ENCODE measurements at regions not wholly inside any gene's neighbourhood (a gene's known extent, or its start where the extent isn't known, plus 50 kb on each side); places are given as distances from the start of the nearest gene placed in this dataset.

DNA sequence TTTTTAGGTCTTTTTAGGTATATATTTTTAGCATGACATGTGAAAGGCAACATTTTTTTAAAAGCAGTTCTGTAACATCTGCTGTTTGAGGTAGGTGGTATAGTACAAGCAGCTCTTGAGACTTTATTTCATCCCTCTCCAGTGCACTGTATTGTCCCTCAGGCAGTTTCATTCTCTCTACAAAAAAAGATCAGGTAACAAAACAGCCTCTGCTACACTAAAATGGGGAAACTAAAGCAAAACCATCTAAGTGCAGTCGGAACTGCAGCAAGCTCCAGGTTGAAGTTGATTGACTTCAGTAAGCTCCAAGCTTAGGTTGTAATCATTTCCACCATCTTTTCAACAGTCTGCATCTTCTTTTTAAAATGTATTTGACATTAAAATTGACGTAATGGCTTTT is 195.6 kb downstream of the DEPDC1B start:
- TF ChIP-seq, protein P1, sequence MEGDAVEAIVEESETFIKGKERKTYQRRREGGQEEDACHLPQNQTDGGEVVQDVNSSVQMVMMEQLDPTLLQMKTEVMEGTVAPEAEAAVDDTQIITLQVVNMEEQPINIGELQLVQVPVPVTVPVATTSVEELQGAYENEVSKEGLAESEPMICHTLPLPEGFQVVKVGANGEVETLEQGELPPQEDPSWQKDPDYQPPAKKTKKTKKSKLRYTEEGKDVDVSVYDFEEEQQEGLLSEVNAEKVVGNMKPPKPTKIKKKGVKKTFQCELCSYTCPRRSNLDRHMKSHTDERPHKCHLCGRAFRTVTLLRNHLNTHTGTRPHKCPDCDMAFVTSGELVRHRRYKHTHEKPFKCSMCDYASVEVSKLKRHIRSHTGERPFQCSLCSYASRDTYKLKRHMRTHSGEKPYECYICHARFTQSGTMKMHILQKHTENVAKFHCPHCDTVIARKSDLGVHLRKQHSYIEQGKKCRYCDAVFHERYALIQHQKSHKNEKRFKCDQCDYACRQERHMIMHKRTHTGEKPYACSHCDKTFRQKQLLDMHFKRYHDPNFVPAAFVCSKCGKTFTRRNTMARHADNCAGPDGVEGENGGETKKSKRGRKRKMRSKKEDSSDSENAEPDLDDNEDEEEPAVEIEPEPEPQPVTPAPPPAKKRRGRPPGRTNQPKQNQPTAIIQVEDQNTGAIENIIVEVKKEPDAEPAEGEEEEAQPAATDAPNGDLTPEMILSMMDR (IDR thresholded peaks at IDR 0.05), result no peak
- TF ChIP-seq ZFX (IDR thresholded peaks at IDR 0.05; ENCODE audit: borderline replicate concordance), result no peak
